ENCODE measurements at regions not wholly inside any gene's neighbourhood (a gene's known extent, or its start where the extent isn't known, plus 50 kb on each side); places are given as distances from the start of the nearest gene placed in this dataset.

DNA sequence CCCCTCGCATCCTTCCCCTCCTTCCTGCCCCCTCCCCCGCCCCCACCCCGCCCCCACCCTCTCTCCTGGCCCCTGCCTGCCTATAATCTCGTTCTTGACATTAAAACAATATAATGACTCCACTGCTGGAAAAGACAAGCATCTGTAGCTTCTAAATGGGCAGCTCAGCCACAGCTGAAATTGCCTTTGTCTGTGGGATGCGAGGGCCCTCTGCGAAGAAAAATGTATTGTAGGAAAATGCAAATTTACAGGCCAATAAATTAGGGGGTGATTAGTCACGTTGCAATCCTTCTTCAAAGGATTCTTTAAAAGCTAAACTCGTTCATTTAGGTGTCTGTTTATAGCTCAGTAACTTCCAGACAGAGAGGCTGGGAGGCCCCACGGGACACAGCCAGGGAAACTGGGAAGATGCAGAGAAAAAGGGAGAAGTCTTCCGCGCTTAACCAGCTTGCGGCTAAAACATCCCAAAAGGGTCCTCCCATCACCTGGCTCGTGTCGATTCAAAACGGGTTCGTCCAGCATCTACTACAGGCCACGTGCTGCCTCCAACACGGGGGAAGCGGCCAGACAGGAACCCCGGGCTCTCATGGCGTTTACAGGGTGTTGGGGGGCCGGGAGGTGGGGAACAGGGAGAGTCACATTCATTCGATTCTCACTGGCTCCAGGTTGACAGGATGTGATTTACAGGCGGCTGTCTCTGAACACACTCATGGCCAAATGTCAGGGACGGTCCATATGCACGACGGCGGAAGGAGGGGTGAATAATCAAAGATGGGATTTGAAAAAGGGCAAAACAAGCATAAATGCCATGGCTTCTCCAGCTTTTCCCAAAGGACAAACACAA, 100.5 kb upstream of the ZBTB40 start:
- Histone ChIP-seq H3K9me3 (ENCODE audit: control extremely low read depth in 1 of 3, control insufficient read depth in 2 of 3, insufficient read depth in 1 of 3, low read length in 2 of 3) (no peaks in the 10 kb centered on the region), H3K4me3 (ENCODE audit: control extremely low read depth in 1 of 5, extremely low read depth in 1 of 5, insufficient read depth in 1 of 5, low read depth in 2 of 5, low read length in 4 of 5) (no peak overlapping the region), H3K27me3 (replicated peaks in 1 of 4; ENCODE audit: control extremely low read depth in 1 of 4, control insufficient read depth in 3 of 4, insufficient read depth in 4 of 4, low read length in 3 of 4) (peaks cover 0 to 47% (median 3%) of the 10 kb centered on the region in 4 experiments), H2AFZ (ENCODE audit: insufficient read depth, low read depth, low read length, poor library complexity, severe bottlenecking) (no peak overlapping the region), H3K4me2 (replicated peaks; ENCODE audit: low read depth, low read length, poor library complexity, severe bottlenecking) (no peak overlapping the region), H3K36me3 (replicated peaks in 1 of 2; ENCODE audit: control extremely low read depth in 1 of 2, control insufficient read depth in 1 of 2, extremely low read depth in 1 of 2, insufficient read depth in 2 of 2, low read length in 1 of 2) (no peaks in the 10 kb centered on the region), H3K4me1 (ENCODE audit: control insufficient read depth in 2 of 2, insufficient read depth in 2 of 2, low read length in 2 of 2) (no peaks in the 10 kb centered on the region), H3K79me2 (ENCODE audit: control insufficient read depth, insufficient read depth, low read length) (no peaks in the 10 kb centered on the region), H3K9ac (ENCODE audit: low read length) (no peak overlapping the region), H4K20me1 (ENCODE audit: control insufficient read depth, insufficient read depth, low read length, poor library complexity, severe bottlenecking) (no peaks in the 10 kb centered on the region), H3K27ac (ENCODE audit: low read length in 2 of 2) (no peak overlapping the region)
- ATAC-seq (ENCODE audit: low read depth) (no peak), DNase-seq (no peak)
- Mint-ChIP-seq H3K27ac (no peak overlapping the region), H3K4me1 (peaks cover 5% of the 10 kb centered on the region), H3K27me3 (peaks cover 48% of the 10 kb centered on the region), H3K9me3 (ENCODE audit: insufficient read depth) (no peaks in the 10 kb centered on the region), H3K4me3 (no peak overlapping the region)
- intact Hi-C loops (cut with micrococcal nuclease), result no loop called here
- TF ChIP-seq EZH2 (IDR thresholded peaks at IDR 0.05; ENCODE audit: borderline replicate concordance, insufficient read depth, low read depth, low read length, poor library complexity, severe bottlenecking), result no peak
- TF ChIP-seq, protein P1, sequence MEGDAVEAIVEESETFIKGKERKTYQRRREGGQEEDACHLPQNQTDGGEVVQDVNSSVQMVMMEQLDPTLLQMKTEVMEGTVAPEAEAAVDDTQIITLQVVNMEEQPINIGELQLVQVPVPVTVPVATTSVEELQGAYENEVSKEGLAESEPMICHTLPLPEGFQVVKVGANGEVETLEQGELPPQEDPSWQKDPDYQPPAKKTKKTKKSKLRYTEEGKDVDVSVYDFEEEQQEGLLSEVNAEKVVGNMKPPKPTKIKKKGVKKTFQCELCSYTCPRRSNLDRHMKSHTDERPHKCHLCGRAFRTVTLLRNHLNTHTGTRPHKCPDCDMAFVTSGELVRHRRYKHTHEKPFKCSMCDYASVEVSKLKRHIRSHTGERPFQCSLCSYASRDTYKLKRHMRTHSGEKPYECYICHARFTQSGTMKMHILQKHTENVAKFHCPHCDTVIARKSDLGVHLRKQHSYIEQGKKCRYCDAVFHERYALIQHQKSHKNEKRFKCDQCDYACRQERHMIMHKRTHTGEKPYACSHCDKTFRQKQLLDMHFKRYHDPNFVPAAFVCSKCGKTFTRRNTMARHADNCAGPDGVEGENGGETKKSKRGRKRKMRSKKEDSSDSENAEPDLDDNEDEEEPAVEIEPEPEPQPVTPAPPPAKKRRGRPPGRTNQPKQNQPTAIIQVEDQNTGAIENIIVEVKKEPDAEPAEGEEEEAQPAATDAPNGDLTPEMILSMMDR (IDR thresholded peaks at IDR 0.05), result no peak
- ChIA-PET CTCF (no interaction called here), POLR2A (no interaction called here)
- 6% methylated on average over 17 of the region's 28 CpGs for WGBS (ENCODE audit: insufficient coverage)

DNA sequence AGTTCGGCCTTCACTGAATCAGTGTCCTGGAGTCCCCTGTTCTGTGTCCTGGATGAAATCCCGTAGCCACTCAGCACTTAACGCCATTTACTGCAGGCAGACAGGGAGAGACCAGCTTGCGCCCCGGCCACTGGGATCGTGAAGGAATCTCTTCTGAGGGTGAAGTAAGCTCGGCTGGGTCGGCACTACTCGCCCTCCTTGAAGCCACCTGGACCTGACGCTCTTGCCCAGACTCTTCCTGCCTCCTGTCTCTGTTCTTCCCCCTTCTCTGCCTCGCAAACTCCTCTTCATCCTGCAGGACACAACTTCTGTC, 99.9 kb upstream of the ZBTB40 start:
- H3K27me3 Mint-ChIP-seq, result peaks cover 50% of the 10 kb centered on the region
- H3K4me1 Mint-ChIP-seq, result peaks cover 5% of the 10 kb centered on the region
- 14% methylated on average over 10 of the region's 11 CpGs for WGBS (ENCODE audit: insufficient coverage)
- CTCF ChIA-PET, result no interaction called here
- DNase-seq, result no peak
- intact Hi-C loops (cut with micrococcal nuclease), result no loop called here
- Histone ChIP-seq H3K79me2 (ENCODE audit: control insufficient read depth, insufficient read depth, low read length) (no peaks in the 10 kb centered on the region), H3K27me3 (replicated peaks in 1 of 4; ENCODE audit: control extremely low read depth in 1 of 4, control insufficient read depth in 3 of 4, insufficient read depth in 4 of 4, low read length in 3 of 4) (peaks cover 0 to 53% (median 5%) of the 10 kb centered on the region in 4 experiments), H3K9me3 (ENCODE audit: control extremely low read depth in 1 of 3, control insufficient read depth in 2 of 3, insufficient read depth in 1 of 3, low read length in 2 of 3) (no peaks in the 10 kb centered on the region), H3K4me1 (ENCODE audit: control insufficient read depth in 2 of 2, insufficient read depth in 2 of 2, low read length in 2 of 2) (no peaks in the 10 kb centered on the region), H3K9ac (ENCODE audit: low read length) (no peak overlapping the region), H3K27ac (ENCODE audit: low read length in 2 of 2) (no peak overlapping the region), H3K36me3 (replicated peaks in 1 of 2; ENCODE audit: control extremely low read depth in 1 of 2, control insufficient read depth in 1 of 2, extremely low read depth in 1 of 2, insufficient read depth in 2 of 2, low read length in 1 of 2) (no peaks in the 10 kb centered on the region), H3K4me3 (ENCODE audit: control extremely low read depth in 1 of 5, extremely low read depth in 1 of 5, insufficient read depth in 1 of 5, low read depth in 2 of 5, low read length in 4 of 5) (no peak overlapping the region), H4K20me1 (ENCODE audit: control insufficient read depth, insufficient read depth, low read length, poor library complexity, severe bottlenecking) (no peaks in the 10 kb centered on the region), H3K4me2 (replicated peaks; ENCODE audit: low read depth, low read length, poor library complexity, severe bottlenecking) (no peak overlapping the region), H2AFZ (ENCODE audit: insufficient read depth, low read depth, low read length, poor library complexity, severe bottlenecking) (no peak overlapping the region)
- POLR2A ChIA-PET, result no interaction called here
- no peak overlapping the region for H3K4me3 Mint-ChIP-seq
- no peak for ATAC-seq (ENCODE audit: low read depth)
- no peaks in the 10 kb centered on the region for H3K9me3 Mint-ChIP-seq (ENCODE audit: insufficient read depth)
- no peak overlapping the region for H3K27ac Mint-ChIP-seq
- TF ChIP-seq EZH2 (IDR thresholded peaks at IDR 0.05; ENCODE audit: borderline replicate concordance, insufficient read depth, low read depth, low read length, poor library complexity, severe bottlenecking), result no peak
- TF ChIP-seq, protein P1 (IDR thresholded peaks at IDR 0.05), result no peak
